ENCODE measurements at regions not wholly inside any gene's neighbourhood (a gene's known extent, or its start where the extent isn't known, plus 50 kb on each side); places are given as distances from the start of the nearest gene placed in this dataset.

- Histone ChIP-seq H3K4me3 (peak overlapping the region; percentile 41), H3K27ac (peak overlapping the region; percentile 77), H3K9me3 (no peaks in the 10 kb centered on the region), H3K27me3 (ENCODE audit: low read depth) (no peaks in the 10 kb centered on the region), H3K4me1 (peaks cover 67% of the 10 kb centered on the region), H3K36me3 (no peaks in the 10 kb centered on the region)
- TF ChIP-seq CTCF (IDR thresholded peaks at IDR 0.05): no peak
- DNase-seq: peak; percentile 83
- ATAC-seq: peak; percentile 91 to 92
- intact Hi-C loops (cut with DNase I): no loop called here
Measured at GRCh38 chr9:110125207-110125751, 82.7 kb downstream of the C9orf152 start.

- Histone ChIP-seq H3K27ac (peak overlapping the region; percentile 77), H3K27me3 (ENCODE audit: low read depth) (no peaks in the 10 kb centered on the region), H3K4me1 (peaks cover 67% of the 10 kb centered on the region), H3K4me3 (peak overlapping the region; percentile 41), H3K9me3 (no peaks in the 10 kb centered on the region), H3K36me3 (no peaks in the 10 kb centered on the region)
- ATAC-seq (no peak), DNase-seq (no peak)
- intact Hi-C loops (cut with DNase I): no loop called here
- TF ChIP-seq CTCF (IDR thresholded peaks at IDR 0.05): no peak
Measured at GRCh38 chr9:110125763-110126351, 82.1 kb downstream of the C9orf152 start.

- DNase-seq: no peak
- peaks cover 67% of the 10 kb centered on the region for H3K4me1 ChIP-seq
- intact Hi-C loops (cut with DNase I): no loop called here
- no peaks in the 10 kb centered on the region for H3K9me3 ChIP-seq
- H3K36me3 ChIP-seq: no peaks in the 10 kb centered on the region
- no peaks in the 10 kb centered on the region for H3K27me3 ChIP-seq (ENCODE audit: low read depth)
- peak overlapping the region; percentile 41 for H3K4me3 ChIP-seq
- ATAC-seq: no peak
- H3K27ac ChIP-seq: peak overlapping the region; percentile 77
- no peak for TF ChIP-seq CTCF (IDR thresholded peaks at IDR 0.05)
Measured at GRCh38 chr9:110126499-110126941, 81.4 kb downstream of the C9orf152 start.

GRCh38 chr9:110126986-110127864 lies 80.7 kb downstream of the C9orf152 start:
- peak overlapping the region; percentile 41 for H3K4me3 ChIP-seq
- H3K27me3 ChIP-seq (ENCODE audit: low read depth): no peaks in the 10 kb centered on the region
- DNase-seq (peak; percentile 53), ATAC-seq (peak; percentile 51 to 66)
- H3K36me3 ChIP-seq: no peaks in the 10 kb centered on the region
- intact Hi-C loops (cut with DNase I): no loop called here
- peaks cover 67% of the 10 kb centered on the region for H3K4me1 ChIP-seq
- peak overlapping the region; percentile 77 for H3K27ac ChIP-seq
- H3K9me3 ChIP-seq: no peaks in the 10 kb centered on the region
- TF ChIP-seq CTCF (IDR thresholded peaks at IDR 0.05): no peak

- intact Hi-C loops (cut with DNase I): no loop called here
- H3K9me3 ChIP-seq: no peaks in the 10 kb centered on the region
- peak overlapping the region; percentile 9 for H3K4me3 ChIP-seq
- DNase-seq (no peak), ATAC-seq (no peak)
- H3K27ac ChIP-seq: peak overlapping the region; percentile 77
- no peaks in the 10 kb centered on the region for H3K36me3 ChIP-seq
- TF ChIP-seq CTCF (IDR thresholded peaks at IDR 0.05): no peak
- no peaks in the 10 kb centered on the region for H3K27me3 ChIP-seq (ENCODE audit: low read depth)
- H3K4me1 ChIP-seq: peaks cover 68% of the 10 kb centered on the region
Measured at GRCh38 chr9:110128664-110129329, 79.2 kb downstream of the C9orf152 start.
